ENCODE measurements at regions not wholly inside any gene's neighbourhood (a gene's known extent, or its start where the extent isn't known, plus 50 kb on each side); places are given as distances from the start of the nearest gene placed in this dataset.

DNA sequence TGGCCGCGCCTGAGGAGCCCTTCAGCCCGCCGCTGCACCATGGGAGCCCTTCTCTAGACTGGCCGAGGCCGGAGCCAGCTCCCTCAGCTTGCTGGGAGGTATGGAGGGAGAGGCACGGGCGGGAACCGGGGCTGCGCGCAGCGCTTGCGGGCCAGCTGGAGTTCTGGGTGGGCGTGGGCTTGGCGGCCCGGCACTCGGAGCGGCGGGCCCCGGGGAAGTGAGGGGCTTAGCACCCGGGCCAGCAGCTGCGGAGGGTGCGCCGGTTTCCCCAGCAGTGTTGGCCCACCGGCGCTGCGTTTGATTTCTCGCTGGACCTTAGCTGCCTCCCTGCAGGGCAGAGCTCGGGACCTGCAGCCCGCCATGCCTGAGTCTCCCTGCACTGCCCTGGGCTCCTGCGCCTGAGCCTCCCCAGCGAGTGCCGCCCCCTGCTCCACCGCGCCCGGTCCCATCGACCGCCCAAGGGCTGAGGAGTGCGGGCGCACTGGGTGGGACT lies 1890.0 kb upstream of the PCDH20 start:
- H4K20me1 ChIP-seq (ENCODE audit: insufficient read depth, low read length), result no peaks in the 10 kb centered on the region
- no peak overlapping the region for H3K9ac ChIP-seq (ENCODE audit: low read length)
- H3K36me3 ChIP-seq (replicated peaks; ENCODE audit: low read depth, low read length), result no peaks in the 10 kb centered on the region
- no peak overlapping the region for H3K27ac ChIP-seq (ENCODE audit: low read length)
- H3K4me1 ChIP-seq (ENCODE audit: low read length), result peaks cover 8% of the 10 kb centered on the region
- H3K27me3 ChIP-seq (ENCODE audit: low read depth, low read length), result no peaks in the 10 kb centered on the region
- no peak overlapping the region for H3K4me2 ChIP-seq (ENCODE audit: low read length)
- H3K9me3 ChIP-seq (ENCODE audit: insufficient read depth, low read length), result no peaks in the 10 kb centered on the region
- H3K4me3 ChIP-seq (ENCODE audit: low read length), result no peak overlapping the region
- H2AFZ ChIP-seq (ENCODE audit: low read depth, low read length), result no peak overlapping the region
- H3K79me2 ChIP-seq (ENCODE audit: low read length), result no peaks in the 10 kb centered on the region
- TF ChIP-seq EZH2phosphoT487 (IDR thresholded peaks at IDR 0.05; ENCODE audit: low read depth), result no peak
- TF ChIP-seq, protein P1, sequence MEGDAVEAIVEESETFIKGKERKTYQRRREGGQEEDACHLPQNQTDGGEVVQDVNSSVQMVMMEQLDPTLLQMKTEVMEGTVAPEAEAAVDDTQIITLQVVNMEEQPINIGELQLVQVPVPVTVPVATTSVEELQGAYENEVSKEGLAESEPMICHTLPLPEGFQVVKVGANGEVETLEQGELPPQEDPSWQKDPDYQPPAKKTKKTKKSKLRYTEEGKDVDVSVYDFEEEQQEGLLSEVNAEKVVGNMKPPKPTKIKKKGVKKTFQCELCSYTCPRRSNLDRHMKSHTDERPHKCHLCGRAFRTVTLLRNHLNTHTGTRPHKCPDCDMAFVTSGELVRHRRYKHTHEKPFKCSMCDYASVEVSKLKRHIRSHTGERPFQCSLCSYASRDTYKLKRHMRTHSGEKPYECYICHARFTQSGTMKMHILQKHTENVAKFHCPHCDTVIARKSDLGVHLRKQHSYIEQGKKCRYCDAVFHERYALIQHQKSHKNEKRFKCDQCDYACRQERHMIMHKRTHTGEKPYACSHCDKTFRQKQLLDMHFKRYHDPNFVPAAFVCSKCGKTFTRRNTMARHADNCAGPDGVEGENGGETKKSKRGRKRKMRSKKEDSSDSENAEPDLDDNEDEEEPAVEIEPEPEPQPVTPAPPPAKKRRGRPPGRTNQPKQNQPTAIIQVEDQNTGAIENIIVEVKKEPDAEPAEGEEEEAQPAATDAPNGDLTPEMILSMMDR (IDR thresholded peaks at IDR 0.05; ENCODE audit: low read depth, low read length), result no peak

DNA sequence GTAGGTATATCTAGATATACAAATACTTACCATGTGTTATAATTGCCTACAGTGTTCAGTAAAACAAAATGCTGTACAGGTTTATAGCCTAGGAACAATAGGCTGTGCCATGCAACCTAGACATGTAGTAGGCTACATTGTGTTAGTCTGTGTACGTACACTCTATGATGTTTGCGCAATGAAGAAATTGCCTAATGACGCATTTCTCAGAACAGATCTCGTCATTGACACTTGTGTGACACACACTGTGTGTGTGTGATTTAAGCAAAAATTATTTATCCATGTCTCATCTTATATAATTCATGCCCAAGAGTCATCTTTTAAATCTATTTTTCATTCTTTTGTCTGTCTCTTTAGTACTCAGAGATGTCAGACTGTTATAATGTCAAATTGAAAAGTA lies 1888.8 kb upstream of the PCDH20 start:
- Histone ChIP-seq H3K79me2 (ENCODE audit: low read length) (no peaks in the 10 kb centered on the region), H3K4me1 (ENCODE audit: low read length) (peaks cover 8% of the 10 kb centered on the region), H3K27me3 (ENCODE audit: low read depth, low read length) (no peaks in the 10 kb centered on the region), H3K36me3 (replicated peaks; ENCODE audit: low read depth, low read length) (no peaks in the 10 kb centered on the region), H3K9ac (ENCODE audit: low read length) (no peak overlapping the region), H3K9me3 (ENCODE audit: insufficient read depth, low read length) (no peaks in the 10 kb centered on the region), H4K20me1 (ENCODE audit: insufficient read depth, low read length) (no peaks in the 10 kb centered on the region), H3K4me3 (ENCODE audit: low read length) (no peak overlapping the region), H3K4me2 (ENCODE audit: low read length) (no peak overlapping the region), H3K27ac (ENCODE audit: low read length) (no peak overlapping the region), H2AFZ (ENCODE audit: low read depth, low read length) (no peak overlapping the region)
- TF ChIP-seq, protein P1 (IDR thresholded peaks at IDR 0.05; ENCODE audit: low read depth, low read length), result no peak
- TF ChIP-seq EZH2phosphoT487 (IDR thresholded peaks at IDR 0.05; ENCODE audit: low read depth), result no peak

DNA sequence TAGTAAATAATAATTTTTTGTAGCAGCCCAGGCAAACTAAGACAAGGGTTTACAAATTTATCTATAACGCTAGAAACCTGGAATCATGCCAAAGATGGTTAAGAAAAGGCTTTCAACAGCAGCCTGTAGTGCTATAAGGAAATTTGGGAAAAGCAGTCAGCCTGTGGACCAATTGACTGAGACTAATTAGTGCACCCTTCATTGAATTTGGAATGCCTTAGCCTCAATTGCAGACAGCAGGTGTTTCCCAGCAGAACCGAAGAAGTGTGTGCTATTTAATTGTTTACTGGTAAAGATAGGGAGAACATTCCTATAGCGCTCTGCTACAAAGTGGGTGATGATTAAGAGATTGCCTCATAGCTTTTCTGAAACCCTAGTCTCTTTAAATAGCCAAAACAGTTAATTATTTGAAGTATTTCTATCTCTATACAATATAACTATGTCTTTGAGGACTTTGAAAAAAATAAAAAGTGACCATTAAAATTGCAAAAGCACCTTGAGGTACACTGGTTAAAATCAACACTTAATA lies 1884.3 kb upstream of the PCDH20 start:
- no peak overlapping the region for H3K4me3 ChIP-seq (ENCODE audit: low read length)
- no peaks in the 10 kb centered on the region for H3K9me3 ChIP-seq (ENCODE audit: insufficient read depth, low read length)
- H3K79me2 ChIP-seq (ENCODE audit: low read length), result no peaks in the 10 kb centered on the region
- no peak overlapping the region for H2AFZ ChIP-seq (ENCODE audit: low read depth, low read length)
- no peaks in the 10 kb centered on the region for H3K4me1 ChIP-seq (ENCODE audit: low read length)
- no peaks in the 10 kb centered on the region for H3K36me3 ChIP-seq (replicated peaks; ENCODE audit: low read depth, low read length)
- H3K27ac ChIP-seq (ENCODE audit: low read length), result no peak overlapping the region
- no peaks in the 10 kb centered on the region for H3K27me3 ChIP-seq (ENCODE audit: low read depth, low read length)
- H3K4me2 ChIP-seq (ENCODE audit: low read length), result no peak overlapping the region
- TF ChIP-seq, protein P1 (IDR thresholded peaks at IDR 0.05; ENCODE audit: low read depth, low read length), result no peak
- TF ChIP-seq EZH2phosphoT487 (IDR thresholded peaks at IDR 0.05; ENCODE audit: low read depth), result no peak
- H3K9ac ChIP-seq (ENCODE audit: low read length), result no peak overlapping the region
- no peaks in the 10 kb centered on the region for H4K20me1 ChIP-seq (ENCODE audit: insufficient read depth, low read length)

DNA sequence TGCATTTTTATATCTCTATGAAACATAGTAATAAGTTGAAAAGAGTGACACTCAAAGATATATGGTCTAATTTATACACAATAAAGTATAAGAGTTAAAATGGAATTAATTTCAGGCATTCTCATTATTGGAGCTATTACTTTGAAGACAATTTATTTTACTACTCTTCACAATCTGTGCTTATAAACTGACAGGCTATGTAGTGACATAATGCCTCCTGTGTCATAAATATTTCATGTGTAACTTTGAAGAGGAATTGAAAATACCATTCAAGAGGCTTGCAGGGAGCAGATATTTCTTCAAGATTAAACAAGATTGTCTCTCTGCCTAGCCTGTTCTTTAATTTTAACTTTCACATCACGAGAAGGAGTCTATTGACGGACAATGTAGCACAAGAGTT lies 1881.5 kb upstream of the PCDH20 start:
- H3K9me3 ChIP-seq (ENCODE audit: insufficient read depth, low read length), result no peaks in the 10 kb centered on the region
- H3K79me2 ChIP-seq (ENCODE audit: low read length), result no peaks in the 10 kb centered on the region
- no peak for TF ChIP-seq EZH2phosphoT487 (IDR thresholded peaks at IDR 0.05; ENCODE audit: low read depth)
- TF ChIP-seq, protein P1 (IDR thresholded peaks at IDR 0.05; ENCODE audit: low read depth, low read length), result no peak
- no peak overlapping the region for H3K4me3 ChIP-seq (ENCODE audit: low read length)
- H3K27me3 ChIP-seq (ENCODE audit: low read depth, low read length), result no peaks in the 10 kb centered on the region
- H3K36me3 ChIP-seq (replicated peaks; ENCODE audit: low read depth, low read length), result no peaks in the 10 kb centered on the region
- H3K27ac ChIP-seq (ENCODE audit: low read length), result no peak overlapping the region
- H3K4me1 ChIP-seq (ENCODE audit: low read length), result no peaks in the 10 kb centered on the region
- no peak overlapping the region for H3K4me2 ChIP-seq (ENCODE audit: low read length)
- no peaks in the 10 kb centered on the region for H4K20me1 ChIP-seq (ENCODE audit: insufficient read depth, low read length)
- no peak overlapping the region for H3K9ac ChIP-seq (ENCODE audit: low read length)
- no peak overlapping the region for H2AFZ ChIP-seq (ENCODE audit: low read depth, low read length)
